ENCODE measurements at regions not wholly inside any gene's neighbourhood (a gene's known extent, or its start where the extent isn't known, plus 50 kb on each side); places are given as distances from the start of the nearest gene placed in this dataset.

- TF ChIP-seq GATA1 (IDR thresholded peaks at IDR 0.05; ENCODE audit: low read depth, low read length) (no peak), POLR2A (IDR thresholded peaks at IDR 0.05; ENCODE audit: low read length) (no peak)
Measured at GRCh38 chr5:85814596-85814995, 803.1 kb upstream of the COX7C start.

Measured in erythroblast (primary cell).